Brain microvascular endothelial cell (primary cell): ENCODE measurements at regions not wholly inside any gene's neighbourhood (a gene's known extent, or its start where the extent isn't known, plus 50 kb on each side); places are given as distances from the start of the nearest gene placed in this dataset.

Experiments used
- DNase-seq: peaks from one replicate; pipeline ENCODE4 v3.0.0-alpha.2; 2020
- H3K27ac ChIP-seq: fragments of 250-450 bp; sonication (Bioruptor Pico); 2 replicates; pipeline ENCODE4 v1.5.1; 2020; ENCODE audit warnings: mild to moderate bottlenecking, moderate library complexity
- H3K27me3 ChIP-seq: fragments of 250-450 bp; sonication (Bioruptor Pico); replicated peaks from 2 replicates; pipeline ENCODE4 v1.5.1; 2020; ENCODE audit warnings: mild to moderate bottlenecking
- H3K36me3 ChIP-seq: fragments of 250-450 bp; sonication (Bioruptor Pico); replicated peaks from 2 replicates; pipeline ENCODE4 v1.5.1; 2020; ENCODE audit warnings: mild to moderate bottlenecking
- H3K4me3 ChIP-seq: 2 replicates; pipeline ENCODE4 v1.5.1; 2011; ENCODE audit warnings: low read depth, mild to moderate bottlenecking, control low read depth, low read length, moderate library complexity
- CTCF ChIP-seq: IDR thresholded peaks from 2 replicates; pipeline ENCODE4 v1.5.1; 2011; ENCODE audit warnings: low read depth, mild to moderate bottlenecking, moderate library complexity, low read length, control low read depth, inconsistent platforms; ENCODE audit errors: missing control alignments
- in situ Hi-C: cut with HindIII; loops from 2 replicates; pipeline ENCODE4 v1.10.0; 2017; ENCODE audit warnings: low sequenced_read_pairs, low pct_ligation_motif_present

GRCh38 chr2:149744865-149745264, 157.3 kb upstream of the MMADHC start:
- no peaks in the 10 kb centered on the region for H3K27me3 ChIP-seq
- H3K4me3 ChIP-seq = no peak overlapping the region
- in situ Hi-C loops = no loop called here
- no peak for DNase-seq
- no peak for TF ChIP-seq CTCF
- H3K27ac ChIP-seq = peak overlapping the region; percentile 74
- H3K36me3 ChIP-seq = no peaks in the 10 kb centered on the region

GRCh38 chr2:149743842-149744448, 156.4 kb upstream of the MMADHC start:
- H3K4me3 ChIP-seq = no peak overlapping the region
- H3K27me3 ChIP-seq = no peaks in the 10 kb centered on the region
- DNase-seq = peak; percentile 87
- H3K36me3 ChIP-seq = no peaks in the 10 kb centered on the region
- in situ Hi-C loops = no loop called here
- H3K27ac ChIP-seq = peak overlapping the region; percentile 74
- peak; percentile 34 for TF ChIP-seq CTCF

- Histone ChIP-seq H3K27ac (no peak overlapping the region), H3K36me3 (no peaks in the 10 kb centered on the region), H3K27me3 (no peaks in the 10 kb centered on the region), H3K4me3 (no peak overlapping the region)
- no peak for DNase-seq
- in situ Hi-C loops = no loop called here
- no peak for TF ChIP-seq CTCF
Observed at GRCh38 chr2:149741646-149742045, 154.1 kb upstream of the MMADHC start.

- H3K27me3 ChIP-seq = no peaks in the 10 kb centered on the region
- H3K27ac ChIP-seq = no peak overlapping the region
- TF ChIP-seq CTCF = no peak
Observed at GRCh38 chr2:149740490-149740889, 152.9 kb upstream of the MMADHC start.

DNA sequence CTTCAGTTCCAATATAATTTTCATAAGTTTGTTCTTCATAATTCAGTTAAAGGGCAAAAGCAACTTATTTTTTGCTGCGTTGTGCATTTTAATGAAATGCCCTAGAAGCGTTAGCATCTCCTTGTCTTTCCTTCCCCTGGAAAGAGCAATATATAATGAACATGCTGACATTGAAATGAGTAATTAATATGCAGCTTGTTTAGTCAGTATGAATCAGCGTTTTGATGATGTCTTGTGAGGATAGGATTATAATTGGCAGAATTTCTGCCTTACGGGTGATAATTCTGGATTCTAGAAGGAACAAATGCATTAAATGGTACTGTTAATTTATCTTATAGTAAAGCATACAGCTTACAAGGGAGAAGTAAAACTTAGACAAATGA, 152.3 kb upstream of the MMADHC start:
- in situ Hi-C loops = no loop called here
- no peaks in the 10 kb centered on the region for H3K27me3 ChIP-seq
- H3K36me3 ChIP-seq = no peaks in the 10 kb centered on the region
- no peak overlapping the region for H3K27ac ChIP-seq
- TF ChIP-seq CTCF = no peak
- no peak overlapping the region for H3K4me3 ChIP-seq
- DNase-seq = no peak

More at GRCh38 chr2:149740490-149740889, 152.9 kb upstream of the MMADHC start:
- in situ Hi-C loops = no loop called here
- H3K4me3 ChIP-seq = no peak overlapping the region
- DNase-seq = no peak
- H3K36me3 ChIP-seq = no peaks in the 10 kb centered on the region

GRCh38 chr2:149739171-149739882, 151.8 kb upstream of the MMADHC start:
- Histone ChIP-seq H3K27me3 (no peaks in the 10 kb centered on the region), H3K4me3 (no peak overlapping the region), H3K36me3 (no peaks in the 10 kb centered on the region), H3K27ac (no peak overlapping the region)
- DNase-seq = no peak
- in situ Hi-C loops = no loop called here
- TF ChIP-seq CTCF = no peak
